Duodenal mucosa (tissue), 2 donors: ENCODE measurements at regions not wholly inside any gene's neighbourhood (a gene's known extent, or its start where the extent isn't known, plus 50 kb on each side); places are given as distances from the start of the nearest gene placed in this dataset.

Experiments used
- H3K27ac ChIP-seq: one replicate; pipeline ENCODE4 v1.7.0; 2013; ENCODE audit warnings: low read depth, low read length
- H3K27me3 ChIP-seq, 2 donors: one replicate each; pipeline ENCODE4 v1.7.0; 2013; ENCODE audit warnings: low read length in 2 of 2, control low read depth in 1 of 2; ENCODE audit not compliant: insufficient read depth in 2 of 2, control insufficient read depth in 1 of 2
- H3K36me3 ChIP-seq, 2 donors: one replicate each; pipeline ENCODE4 v1.7.0; 2013; ENCODE audit warnings: low read length in 2 of 2, control low read depth in 1 of 2; ENCODE audit not compliant: insufficient read depth in 2 of 2, control insufficient read depth in 1 of 2
- H3K4me1 ChIP-seq, 2 donors: one replicate each; pipeline ENCODE4 v1.7.0; 2013; ENCODE audit warnings: low read length in 2 of 2, control low read depth in 1 of 2; ENCODE audit not compliant: insufficient read depth in 2 of 2, control insufficient read depth in 1 of 2
- H3K4me3 ChIP-seq, 2 donors: one replicate each; pipeline ENCODE4 v1.7.0; 2013; ENCODE audit warnings: low read length in 2 of 2, low read depth in 1 of 2
- H3K9ac ChIP-seq, 2 donors: one replicate each; pipeline ENCODE4 v1.7.0; 2013; ENCODE audit warnings: low read length in 2 of 2, low read depth in 1 of 2
- H3K9me3 ChIP-seq, 2 donors: one replicate each; pipeline ENCODE4 v1.7.0; 2013; ENCODE audit warnings: low read length in 2 of 2, control low read depth in 1 of 2; ENCODE audit not compliant: control insufficient read depth in 1 of 2

DNA sequence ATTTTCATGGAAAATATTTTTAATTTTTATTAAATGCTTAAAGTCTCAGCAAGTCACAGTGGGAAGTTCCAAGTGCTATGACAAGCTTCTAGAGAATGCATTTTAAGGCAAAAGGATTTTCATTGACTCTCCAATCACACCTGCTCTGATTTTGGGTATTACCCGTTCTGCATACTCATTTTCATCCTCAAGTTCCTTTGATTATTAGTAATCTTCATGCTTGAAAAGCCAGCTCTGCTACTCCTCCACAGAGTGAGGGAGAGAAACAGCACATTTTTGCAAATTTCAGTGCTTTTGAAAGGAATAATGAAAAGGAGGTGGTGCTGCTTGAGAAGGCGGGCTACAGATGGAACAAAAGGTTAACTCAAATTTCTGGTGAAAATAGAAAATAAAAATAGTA is 450.7 kb downstream of the NSUN3 start:
- Histone ChIP-seq H3K27ac (no peak overlapping the region), H3K36me3 (no peaks in the 10 kb centered on the region)

DNA sequence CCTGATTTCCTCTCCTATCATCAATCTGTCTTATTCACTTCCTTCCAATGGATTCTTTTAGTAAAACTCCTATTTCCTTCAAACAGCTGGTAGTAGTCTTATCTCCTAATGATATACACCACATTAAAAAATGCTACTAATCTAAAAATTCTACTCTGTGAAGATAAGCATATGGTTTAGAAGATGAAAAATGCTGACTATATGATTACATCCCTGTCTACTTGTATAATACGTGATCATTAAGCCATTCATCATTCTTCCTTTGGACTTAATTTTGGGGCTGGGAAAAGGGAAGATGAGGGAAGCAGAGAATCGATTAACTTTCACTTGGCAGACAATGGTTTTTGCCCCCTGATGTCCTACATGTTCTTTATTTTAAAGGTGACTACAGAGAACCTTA is 453.1 kb downstream of the NSUN3 start:
- Histone ChIP-seq H3K36me3 (no peaks in the 10 kb centered on the region), H3K4me3 (no peak overlapping the region), H3K27ac (no peak overlapping the region), H3K4me1 (no peaks in the 10 kb centered on the region), H3K9ac (no peak overlapping the region), H3K9me3 (no peaks in the 10 kb centered on the region), H3K27me3 (no peaks in the 10 kb centered on the region)

More for the DNA sequence above, 450.7 kb downstream of the NSUN3 start:
- Histone ChIP-seq H3K27me3 (no peaks in the 10 kb centered on the region), H3K4me3 (no peak overlapping the region), H3K9ac (no peak overlapping the region), H3K9me3 (no peaks in the 10 kb centered on the region), H3K4me1 (no peaks in the 10 kb centered on the region)

DNA sequence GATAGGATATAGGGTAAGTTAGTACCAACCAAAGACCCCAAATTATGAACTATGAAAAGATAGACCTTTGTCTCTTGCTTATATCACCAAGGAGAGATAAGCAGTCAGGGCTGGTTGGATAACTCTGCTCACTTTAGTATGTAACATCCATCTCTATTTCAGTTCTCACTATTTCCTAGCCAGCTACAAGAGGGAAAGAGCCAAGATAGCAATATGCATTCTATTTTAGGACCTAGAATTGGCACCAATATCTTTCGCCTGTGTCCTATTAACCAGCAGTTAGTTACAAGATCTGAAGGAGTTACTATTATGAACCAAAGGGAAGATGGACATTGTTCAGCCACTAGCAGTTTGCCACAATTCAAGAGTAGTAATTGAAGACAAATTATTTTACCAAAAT is 457.5 kb downstream of the NSUN3 start:
- Histone ChIP-seq H3K4me1 (no peaks in the 10 kb centered on the region), H3K27me3 (no peaks in the 10 kb centered on the region), H3K9ac (no peak overlapping the region), H3K4me3 (no peak overlapping the region), H3K27ac (no peak overlapping the region), H3K36me3 (no peaks in the 10 kb centered on the region), H3K9me3 (no peaks in the 10 kb centered on the region)

DNA sequence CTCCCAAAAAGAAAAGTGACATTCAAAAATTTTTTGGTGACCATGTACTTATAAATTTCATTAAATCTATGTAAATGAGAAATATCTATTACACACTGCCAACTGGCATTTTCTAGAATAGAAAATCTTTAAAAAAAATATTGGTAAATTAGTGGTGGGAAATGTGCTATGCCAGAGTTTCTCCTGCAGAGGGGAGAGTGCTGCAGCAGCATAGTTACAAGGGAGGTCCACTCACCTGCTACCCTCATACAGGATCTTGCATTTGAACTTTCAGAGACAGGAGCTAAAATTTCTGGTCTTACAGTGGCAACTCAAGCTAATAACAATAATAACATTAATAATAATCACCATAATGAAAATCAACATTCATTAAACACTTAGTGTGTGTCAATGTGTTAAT is 459.6 kb downstream of the NSUN3 start:
- Histone ChIP-seq H3K36me3 (no peaks in the 10 kb centered on the region), H3K4me3 (no peak overlapping the region), H3K9ac (no peak overlapping the region), H3K27me3 (no peaks in the 10 kb centered on the region), H3K9me3 (no peaks in the 10 kb centered on the region), H3K27ac (no peak overlapping the region), H3K4me1 (no peaks in the 10 kb centered on the region)

DNA sequence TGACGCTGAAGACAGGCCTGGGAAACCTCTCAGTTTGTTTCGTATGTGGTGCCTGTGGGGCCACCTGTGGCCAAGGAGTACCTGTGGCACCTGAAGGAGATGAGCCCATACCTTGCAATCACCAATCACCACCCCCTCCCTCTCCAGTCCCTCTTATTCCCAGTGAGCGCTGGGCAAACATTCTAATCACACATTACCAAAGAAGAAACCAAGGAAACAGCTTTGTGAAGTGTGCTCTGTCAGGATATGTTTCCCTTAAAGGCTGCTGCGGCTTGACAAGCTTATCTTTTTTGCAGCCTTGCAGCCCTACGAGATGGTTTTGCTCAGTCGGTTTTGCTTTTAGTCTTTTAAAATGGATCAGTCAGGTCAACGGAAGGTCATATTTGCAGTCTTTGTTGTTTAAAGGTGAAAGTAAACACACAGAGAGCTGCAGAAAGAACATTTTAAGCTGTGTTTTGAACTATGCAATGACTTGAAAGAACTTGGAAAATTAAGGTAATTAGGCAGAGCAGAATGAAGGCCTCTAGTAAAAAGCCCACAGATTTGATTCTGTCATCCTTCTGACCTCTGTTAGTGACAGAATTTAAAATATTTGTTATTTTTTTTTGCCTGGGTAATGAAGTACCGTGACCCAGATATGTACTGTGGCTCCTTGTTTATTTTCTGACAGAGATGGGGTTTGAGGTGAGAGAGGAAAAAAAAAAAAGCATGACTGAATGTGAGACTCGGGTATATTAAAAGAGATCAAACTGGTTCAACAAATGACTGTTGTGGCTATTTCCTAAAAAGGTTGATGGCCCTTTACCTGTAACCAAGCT is 461.4 kb downstream of the NSUN3 start:
- Histone ChIP-seq H3K27me3 (no peaks in the 10 kb centered on the region), H3K36me3 (no peaks in the 10 kb centered on the region), H3K4me1 (no peaks in the 10 kb centered on the region), H3K4me3 (no peak overlapping the region), H3K9me3 (no peaks in the 10 kb centered on the region), H3K9ac (no peak overlapping the region), H3K27ac (no peak overlapping the region)

DNA sequence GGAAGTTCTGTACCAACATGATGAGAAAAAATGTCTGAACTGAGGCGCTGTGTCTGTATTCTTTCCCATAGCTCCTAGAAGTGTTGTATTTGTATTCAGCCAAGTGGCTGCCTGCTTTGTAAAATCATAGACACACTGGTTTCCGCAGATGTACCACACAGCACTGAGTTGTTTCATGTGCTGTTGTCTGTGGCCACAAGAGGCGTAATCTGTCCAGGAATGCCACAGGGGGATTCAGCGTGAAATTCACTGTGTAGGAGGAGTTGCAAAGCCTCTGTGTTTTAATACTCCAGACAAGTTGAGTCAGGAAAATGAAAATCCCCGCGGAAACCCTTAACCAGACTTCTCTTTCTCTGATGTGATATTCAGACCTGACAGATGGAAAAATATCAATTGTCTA is 462.2 kb downstream of the NSUN3 start:
- Histone ChIP-seq H3K9ac (no peak overlapping the region), H3K36me3 (no peaks in the 10 kb centered on the region), H3K27me3 (no peaks in the 10 kb centered on the region), H3K27ac (no peak overlapping the region), H3K4me1 (no peaks in the 10 kb centered on the region), H3K4me3 (no peak overlapping the region), H3K9me3 (no peaks in the 10 kb centered on the region)

GRCh38 chr3:94529816-94530215 is 467.0 kb downstream of the NSUN3 start:
- Histone ChIP-seq H3K27ac (no peak overlapping the region), H3K9me3 (no peaks in the 10 kb centered on the region), H3K4me1 (no peaks in the 10 kb centered on the region), H3K27me3 (no peaks in the 10 kb centered on the region), H3K36me3 (no peaks in the 10 kb centered on the region), H3K9ac (no peak overlapping the region), H3K4me3 (no peak overlapping the region)

- no peak overlapping the region for H3K9ac ChIP-seq
- H3K27me3 ChIP-seq: no peaks in the 10 kb centered on the region
- no peaks in the 10 kb centered on the region for H3K36me3 ChIP-seq
- H3K9me3 ChIP-seq: no peaks in the 10 kb centered on the region
- H3K4me1 ChIP-seq: no peaks in the 10 kb centered on the region
- no peak overlapping the region for H3K4me3 ChIP-seq
- H3K27ac ChIP-seq: no peak overlapping the region
Observed at GRCh38 chr3:94532951-94533350, 470.1 kb downstream of the NSUN3 start.

DNA sequence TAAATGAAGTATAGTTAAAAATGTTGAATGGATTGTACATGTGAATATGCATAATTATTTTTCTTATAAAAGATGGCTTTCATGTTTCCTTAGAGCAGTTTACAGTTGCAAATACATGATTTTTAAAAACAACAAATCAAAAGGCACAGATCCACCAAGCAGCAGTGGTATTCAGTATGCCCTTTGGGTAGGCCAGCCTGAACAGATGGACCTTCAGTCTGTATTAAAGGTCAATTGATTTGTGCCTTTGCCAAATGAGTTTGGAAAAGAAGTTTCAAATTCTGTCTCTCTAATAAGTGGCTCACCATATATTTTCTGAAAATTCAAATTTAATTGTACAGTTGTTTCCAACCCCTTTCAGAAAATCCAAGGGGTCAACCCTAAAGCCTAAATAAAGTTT is 477.1 kb downstream of the NSUN3 start:
- no peaks in the 10 kb centered on the region for H3K27me3 ChIP-seq
- H3K36me3 ChIP-seq: no peaks in the 10 kb centered on the region
- H3K4me1 ChIP-seq: no peaks in the 10 kb centered on the region
- no peak overlapping the region for H3K4me3 ChIP-seq
- H3K9me3 ChIP-seq: no peaks in the 10 kb centered on the region
- H3K9ac ChIP-seq: no peak overlapping the region
- no peak overlapping the region for H3K27ac ChIP-seq

DNA sequence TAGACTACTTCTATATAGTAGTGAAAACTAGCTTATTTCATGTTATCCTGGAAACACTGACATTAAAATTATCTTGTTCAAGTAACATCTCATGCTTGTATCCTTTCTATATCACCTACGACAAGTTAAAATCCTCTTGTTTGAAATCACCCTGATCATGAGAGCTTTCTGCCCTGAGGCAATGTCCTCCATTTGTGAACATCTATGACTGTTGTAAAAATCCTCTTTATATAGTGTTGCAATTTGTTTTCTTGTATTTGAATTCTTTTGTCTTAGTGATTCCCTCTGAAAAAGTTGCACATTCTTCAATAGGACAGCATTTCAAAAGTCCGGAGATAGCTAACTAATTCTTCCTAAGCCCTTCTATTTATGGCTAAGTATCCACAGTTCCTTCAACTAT is 480.3 kb downstream of the NSUN3 start:
- Histone ChIP-seq H3K4me1 (no peaks in the 10 kb centered on the region), H3K36me3 (no peaks in the 10 kb centered on the region), H3K27me3 (no peaks in the 10 kb centered on the region), H3K4me3 (no peak overlapping the region), H3K27ac (no peak overlapping the region), H3K9ac (no peak overlapping the region), H3K9me3 (no peaks in the 10 kb centered on the region)
